ENCODE measurements at regions not wholly inside any gene's neighbourhood (a gene's known extent, or its start where the extent isn't known, plus 50 kb on each side); places are given as distances from the start of the nearest gene placed in this dataset.

DNA sequence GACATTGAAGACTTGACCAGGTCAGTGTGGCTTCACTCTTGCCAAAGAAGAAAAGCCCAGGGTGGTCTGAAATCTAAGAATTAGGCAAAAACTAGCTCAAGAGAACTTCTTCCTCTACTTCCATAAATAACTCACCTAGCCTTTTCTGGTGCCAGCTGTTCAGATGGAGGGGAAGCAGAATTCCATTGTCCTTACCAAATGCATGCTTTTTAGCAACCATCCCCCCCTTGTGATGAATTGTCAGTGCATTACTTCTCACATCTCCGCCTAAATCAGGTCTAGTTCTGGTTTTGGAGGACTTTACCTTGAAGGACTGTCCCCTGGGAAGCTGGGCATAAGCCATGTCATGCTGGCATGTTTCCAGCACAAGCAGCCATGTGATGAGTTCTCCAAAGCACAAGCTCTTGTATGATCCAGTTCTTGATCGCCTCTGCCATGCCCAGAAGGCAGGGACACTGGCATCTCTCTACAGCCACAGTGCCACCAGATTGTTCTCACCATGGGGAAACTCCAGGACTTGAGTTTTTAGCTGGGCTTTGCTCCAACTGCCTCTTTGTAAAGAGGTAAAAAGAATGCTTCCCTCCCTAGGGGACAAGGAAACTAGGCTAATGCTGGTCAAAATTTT lies 96.4 kb upstream of the IL12A start:
- in situ Hi-C loops (cut with HindIII; ENCODE audit: low sequenced_read_pairs): no loop called here
- TF ChIP-seq, protein P1, sequence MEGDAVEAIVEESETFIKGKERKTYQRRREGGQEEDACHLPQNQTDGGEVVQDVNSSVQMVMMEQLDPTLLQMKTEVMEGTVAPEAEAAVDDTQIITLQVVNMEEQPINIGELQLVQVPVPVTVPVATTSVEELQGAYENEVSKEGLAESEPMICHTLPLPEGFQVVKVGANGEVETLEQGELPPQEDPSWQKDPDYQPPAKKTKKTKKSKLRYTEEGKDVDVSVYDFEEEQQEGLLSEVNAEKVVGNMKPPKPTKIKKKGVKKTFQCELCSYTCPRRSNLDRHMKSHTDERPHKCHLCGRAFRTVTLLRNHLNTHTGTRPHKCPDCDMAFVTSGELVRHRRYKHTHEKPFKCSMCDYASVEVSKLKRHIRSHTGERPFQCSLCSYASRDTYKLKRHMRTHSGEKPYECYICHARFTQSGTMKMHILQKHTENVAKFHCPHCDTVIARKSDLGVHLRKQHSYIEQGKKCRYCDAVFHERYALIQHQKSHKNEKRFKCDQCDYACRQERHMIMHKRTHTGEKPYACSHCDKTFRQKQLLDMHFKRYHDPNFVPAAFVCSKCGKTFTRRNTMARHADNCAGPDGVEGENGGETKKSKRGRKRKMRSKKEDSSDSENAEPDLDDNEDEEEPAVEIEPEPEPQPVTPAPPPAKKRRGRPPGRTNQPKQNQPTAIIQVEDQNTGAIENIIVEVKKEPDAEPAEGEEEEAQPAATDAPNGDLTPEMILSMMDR (IDR thresholded peaks at IDR 0.05; ENCODE audit: low read depth, low read length): no peak
- H3K4me3 ChIP-seq (ENCODE audit: low read depth, low read length): no peak overlapping the region
- DNase-seq (ENCODE audit: low read depth, low spot score): no peak

DNA sequence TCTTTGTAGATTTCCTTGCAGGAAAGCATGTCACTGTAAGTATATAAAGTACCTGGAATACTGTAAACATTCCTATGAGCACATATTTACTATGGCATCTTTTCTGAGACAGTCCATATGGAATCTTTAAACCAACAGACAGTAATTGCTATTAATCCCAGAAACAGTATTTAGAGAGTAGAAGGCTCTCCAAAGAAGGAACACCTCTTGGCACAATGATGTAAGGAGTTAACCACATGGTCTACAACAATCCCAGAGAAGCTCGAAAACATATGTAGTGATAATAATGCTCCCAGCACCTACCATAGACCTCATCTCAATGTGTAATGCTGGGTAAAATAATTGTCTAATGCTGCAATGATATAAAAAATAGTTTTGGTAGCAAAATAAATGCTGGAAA lies 95.8 kb upstream of the IL12A start:
- DNase-seq (ENCODE audit: low read depth, low spot score): no peak
- no peak overlapping the region for H3K4me3 ChIP-seq (ENCODE audit: low read depth, low read length)
- in situ Hi-C loops (cut with HindIII; ENCODE audit: low sequenced_read_pairs): no loop called here
- TF ChIP-seq, protein P1 (IDR thresholded peaks at IDR 0.05; ENCODE audit: low read depth, low read length): no peak

DNA sequence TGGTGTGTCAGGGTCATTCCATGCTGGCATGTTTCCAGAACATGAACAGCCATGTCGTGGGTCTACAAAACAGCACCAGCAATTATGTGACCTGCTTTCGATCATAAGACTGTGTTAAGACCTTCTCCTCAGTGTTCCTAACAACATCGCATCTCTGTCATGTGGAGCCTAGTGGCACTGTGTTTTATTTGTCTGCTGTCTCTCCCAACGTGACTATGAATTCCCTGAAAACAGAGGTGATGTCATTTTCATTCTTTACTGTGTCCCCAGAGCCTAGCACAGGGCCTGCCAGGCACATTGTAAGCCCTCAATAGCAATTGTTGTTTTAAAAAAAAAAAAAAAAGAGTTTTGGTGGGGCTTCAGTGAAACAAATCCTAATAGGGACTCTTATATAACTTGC lies 94.2 kb upstream of the IL12A start:
- no peak overlapping the region for H3K4me3 ChIP-seq (ENCODE audit: low read depth, low read length)
- in situ Hi-C loops (cut with HindIII; ENCODE audit: low sequenced_read_pairs): no loop called here
- TF ChIP-seq, protein P1 (IDR thresholded peaks at IDR 0.05; ENCODE audit: low read depth, low read length): no peak
- DNase-seq (ENCODE audit: low read depth, low spot score): no peak

DNA sequence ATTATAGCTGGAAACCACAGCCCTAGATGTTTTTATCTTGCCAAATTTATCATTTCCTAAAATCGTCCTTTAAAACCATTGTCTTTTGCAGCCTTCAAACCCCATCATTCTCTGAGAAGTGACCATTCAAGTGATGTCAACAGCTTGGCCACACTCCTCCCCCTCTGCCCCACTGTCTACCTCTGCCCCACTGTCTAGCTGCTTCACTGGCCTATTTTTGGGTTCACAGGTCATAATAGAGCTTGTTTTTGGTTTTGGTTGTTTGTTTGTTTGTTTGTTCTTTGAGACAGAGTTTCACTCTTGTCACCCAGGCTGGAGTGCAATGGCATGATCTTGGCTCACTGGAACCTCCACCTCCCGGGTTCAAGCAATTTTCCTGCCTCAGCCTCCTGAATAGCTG lies 93.2 kb upstream of the IL12A start:
- no peak for DNase-seq (ENCODE audit: low read depth, low spot score)
- no peak overlapping the region for H3K4me3 ChIP-seq (ENCODE audit: low read depth, low read length)
- TF ChIP-seq, protein P1 (IDR thresholded peaks at IDR 0.05; ENCODE audit: low read depth, low read length): no peak
- in situ Hi-C loops (cut with HindIII; ENCODE audit: low sequenced_read_pairs): no loop called here

DNA sequence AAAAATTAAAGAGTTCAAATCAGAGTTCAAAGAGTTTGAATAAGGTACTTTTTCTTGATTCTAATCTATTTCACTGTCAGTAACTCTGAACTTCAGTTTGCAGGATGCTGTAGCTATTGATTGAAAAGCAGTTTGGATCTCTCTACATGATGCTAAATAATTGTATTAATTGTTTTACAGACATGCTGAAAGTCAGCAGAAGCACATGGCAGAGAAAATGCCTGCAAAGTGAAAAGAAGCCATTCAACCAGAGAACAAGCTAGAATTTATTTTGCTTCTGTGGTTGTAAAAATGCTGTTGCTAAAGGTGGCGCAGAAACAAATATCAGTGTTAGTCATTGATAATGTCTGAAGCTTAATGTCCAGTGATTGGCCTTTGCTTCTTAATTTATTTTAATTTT lies 92.1 kb upstream of the IL12A start:
- in situ Hi-C loops (cut with HindIII; ENCODE audit: low sequenced_read_pairs): no loop called here
- TF ChIP-seq, protein P1 (IDR thresholded peaks at IDR 0.05; ENCODE audit: low read depth, low read length): no peak
- DNase-seq (ENCODE audit: low read depth, low spot score): no peak
- H3K4me3 ChIP-seq (ENCODE audit: low read depth, low read length): no peak overlapping the region

DNA sequence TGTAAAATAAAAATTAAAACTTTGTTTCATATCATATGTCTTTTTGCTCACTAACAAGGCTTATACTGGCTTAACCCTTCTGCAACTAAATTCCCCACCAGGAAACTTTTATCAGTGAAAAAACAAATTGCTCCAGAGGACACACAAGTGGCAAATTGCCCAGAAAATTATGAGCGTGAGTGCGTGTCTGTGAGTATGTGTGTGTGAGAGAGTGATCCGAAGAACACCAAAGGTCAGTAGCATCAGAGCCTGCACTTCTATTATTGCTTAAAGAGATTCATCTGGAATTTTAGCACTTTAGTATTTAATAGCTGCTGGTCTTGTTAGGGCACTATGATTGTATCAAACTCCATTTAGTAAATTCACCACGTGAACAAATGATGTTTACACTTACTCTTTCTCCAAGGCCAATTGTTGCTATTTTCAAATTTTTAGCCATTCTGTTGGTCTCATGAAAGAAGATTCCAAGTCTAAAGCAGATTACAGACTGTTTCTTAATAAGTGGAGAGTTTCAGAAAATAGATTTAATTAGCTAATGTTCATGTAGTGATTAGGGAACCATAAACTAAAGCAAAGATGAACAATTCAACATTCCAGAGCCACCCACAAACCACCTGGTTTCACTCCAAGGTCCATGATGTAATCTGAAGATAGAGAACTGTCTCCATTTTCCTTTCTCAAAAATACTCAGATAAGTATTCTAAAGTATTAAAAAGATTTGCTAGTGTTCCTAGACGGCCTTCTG lies 91.1 kb upstream of the IL12A start:
- in situ Hi-C loops (cut with HindIII; ENCODE audit: low sequenced_read_pairs): no loop called here
- DNase-seq (ENCODE audit: low read depth, low spot score): peak; percentile 62
- no peak overlapping the region for H3K4me3 ChIP-seq (ENCODE audit: low read depth, low read length)
- TF ChIP-seq, protein P1 (IDR thresholded peaks at IDR 0.05; ENCODE audit: low read depth, low read length): no peak
